Right cardiac atrium (tissue), 5 donors: ENCODE measurements at regions not wholly inside any gene's neighbourhood (a gene's known extent, or its start where the extent isn't known, plus 50 kb on each side); places are given as distances from the start of the nearest gene placed in this dataset.

Source experiments
- ATAC-seq, 2 donors: fragments of 200-7000 bp; cut with Tn5 transposase; one replicate each; pipeline versions ENCODE4 v1.8.0 to v1.9.1; 2020; ENCODE audit warnings: moderate library complexity in 2 of 2, mild to moderate bottlenecking in 1 of 2
- DNase-seq, 3 donors: peaks; one replicate each; pipeline ENCODE4 v3.0.0-alpha.2; 2020
- H3K27ac ChIP-seq: one replicate; pipeline ENCODE4 v1.5.1; 2013; ENCODE audit warnings: mild to moderate bottlenecking, low read length, control low read depth, moderate library complexity
- H3K27me3 ChIP-seq: one replicate; pipeline ENCODE4 v1.6.1; 2013; ENCODE audit not compliant: control insufficient read depth, insufficient read depth
- H3K4me1 ChIP-seq: one replicate; pipeline ENCODE4 v1.6.1; 2013; ENCODE audit warnings: low read length; ENCODE audit not compliant: control insufficient read depth, insufficient read depth
- H3K4me3 ChIP-seq: one replicate; pipeline ENCODE4 v1.5.1; 2013; ENCODE audit warnings: low read length, control low read depth
- H3K9me3 ChIP-seq: one replicate; pipeline ENCODE4 v1.6.1; 2013; ENCODE audit warnings: low read length; ENCODE audit not compliant: control insufficient read depth
- whole genome bisulfite sequencing: extraction: QIAGEN DNeasy Blood & Tissue Kit; methylation state at CpG from one replicate; pipeline ENCODE4 v1.1.7; 2013; 5-methylcytosine and 5-hydroxymethylcytosine counted together
- intact Hi-C, 4 donors: fragments of 100-400 bp; cut with DNase I; formaldehyde crosslinking; loops; one replicate each; pipeline versions ENCODE4 v1.11.0 to v1.14.0; 2022 to 2023
- donor health status: healthy with polysubstance abuse.
- donor health status: DM: no; HTN: yes; CAD: no.
- donor health status: DM: no; HTN: no; CAD: no.
- donor health status: DM: no; HTN: yes; CAD: no; lungs with severe emphysema.
- donor health status: DM: yes; HTN: yes; CAD: no.

- DNase-seq, result no peak
- Histone ChIP-seq H3K27me3 (no peaks in the 10 kb centered on the region), H3K4me1 (no peaks in the 10 kb centered on the region), H3K4me3 (no peak overlapping the region), H3K27ac (no peak overlapping the region), H3K9me3 (no peaks in the 10 kb centered on the region)
- WGBS, result 46% methylated on average over 6 of the region's 6 CpGs
- intact Hi-C loops, result no loop called here
- ATAC-seq, result no peak
Observed at GRCh38 chr5:8350644-8351339, 481.8 kb downstream of the MTRR start.

GRCh38 chr5:8355981-8356380 lies 487.0 kb downstream of the MTRR start:
- Histone ChIP-seq H3K27ac (no peak overlapping the region), H3K4me1 (no peaks in the 10 kb centered on the region), H3K9me3 (peaks cover 2% of the 10 kb centered on the region), H3K27me3 (no peaks in the 10 kb centered on the region), H3K4me3 (no peak overlapping the region)
- WGBS, result 35% methylated on average over 1 of the region's 1 CpG
- intact Hi-C loops, result no loop called here
- DNase-seq (no peak), ATAC-seq (no peak)

GRCh38 chr5:8360012-8360411 lies 491.1 kb downstream of the MTRR start:
- Histone ChIP-seq H3K4me3 (no peak overlapping the region), H3K4me1 (no peaks in the 10 kb centered on the region), H3K27ac (no peak overlapping the region), H3K27me3 (no peaks in the 10 kb centered on the region), H3K9me3 (peaks cover 2% of the 10 kb centered on the region)
- 42% methylated on average over 2 of the region's 2 CpGs for WGBS
- DNase-seq (no peak), ATAC-seq (no peak)
- intact Hi-C loops, result no loop called here

GRCh38 chr5:8362495-8362894 lies 493.5 kb downstream of the MTRR start:
- no peak for DNase-seq
- no peaks in the 10 kb centered on the region for H3K4me1 ChIP-seq
- H3K9me3 ChIP-seq, result no peaks in the 10 kb centered on the region
- no peak for ATAC-seq
- intact Hi-C loops, result no loop called here
- no peaks in the 10 kb centered on the region for H3K27me3 ChIP-seq
- 41% methylated on average over 1 of the region's 1 CpG for WGBS
- no peak overlapping the region for H3K27ac ChIP-seq
- no peak overlapping the region for H3K4me3 ChIP-seq

- Histone ChIP-seq H3K4me1 (no peaks in the 10 kb centered on the region), H3K4me3 (no peak overlapping the region), H3K27me3 (no peaks in the 10 kb centered on the region), H3K27ac (no peak overlapping the region), H3K9me3 (no peaks in the 10 kb centered on the region)
- WGBS, result 82% methylated on average over 3 of the region's 3 CpGs
- intact Hi-C loops, result no loop called here
- ATAC-seq (no peak), DNase-seq (no peak)
Observed at GRCh38 chr5:8363138-8363537, 494.2 kb downstream of the MTRR start.

- no peak overlapping the region for H3K27ac ChIP-seq
- H3K27me3 ChIP-seq, result no peaks in the 10 kb centered on the region
- no peak overlapping the region for H3K4me3 ChIP-seq
- 63% methylated on average over 6 of the region's 6 CpGs for WGBS
- no peaks in the 10 kb centered on the region for H3K9me3 ChIP-seq
- H3K4me1 ChIP-seq, result no peaks in the 10 kb centered on the region
- intact Hi-C loops, result no loop called here
- no peak for DNase-seq
- ATAC-seq, result no peak
Observed at GRCh38 chr5:8366266-8366665, 497.3 kb downstream of the MTRR start.

GRCh38 chr5:8376478-8376877 lies 507.5 kb downstream of the MTRR start:
- intact Hi-C loops, result no loop called here
- H3K4me1 ChIP-seq, result no peaks in the 10 kb centered on the region
- no peak overlapping the region for H3K27ac ChIP-seq
- WGBS, result 91% methylated on average over 2 of the region's 2 CpGs
- DNase-seq (no peak), ATAC-seq (no peak)
- no peak overlapping the region for H3K4me3 ChIP-seq
- H3K9me3 ChIP-seq, result no peaks in the 10 kb centered on the region
- H3K27me3 ChIP-seq, result no peaks in the 10 kb centered on the region

GRCh38 chr5:8381972-8382371 lies 513.0 kb downstream of the MTRR start:
- H3K4me1 ChIP-seq, result no peaks in the 10 kb centered on the region
- H3K4me3 ChIP-seq, result no peak overlapping the region
- H3K27me3 ChIP-seq, result no peaks in the 10 kb centered on the region
- ATAC-seq (no peak), DNase-seq (no peak)
- no peaks in the 10 kb centered on the region for H3K9me3 ChIP-seq
- intact Hi-C loops, result no loop called here
- H3K27ac ChIP-seq, result no peak overlapping the region

GRCh38 chr5:8382456-8382855 lies 513.5 kb downstream of the MTRR start:
- no peaks in the 10 kb centered on the region for H3K4me1 ChIP-seq
- H3K27me3 ChIP-seq, result no peaks in the 10 kb centered on the region
- intact Hi-C loops, result no loop called here
- DNase-seq (no peak), ATAC-seq (no peak)
- no peak overlapping the region for H3K27ac ChIP-seq
- no peak overlapping the region for H3K4me3 ChIP-seq
- H3K9me3 ChIP-seq, result no peaks in the 10 kb centered on the region
- WGBS, result 76% methylated on average over 5 of the region's 5 CpGs

GRCh38 chr5:8383616-8384015 lies 514.7 kb downstream of the MTRR start:
- intact Hi-C loops, result no loop called here
- ATAC-seq (no peak), DNase-seq (no peak)
- Histone ChIP-seq H3K4me3 (no peak overlapping the region), H3K27ac (no peak overlapping the region), H3K4me1 (no peaks in the 10 kb centered on the region), H3K27me3 (no peaks in the 10 kb centered on the region), H3K9me3 (no peaks in the 10 kb centered on the region)
- 83% methylated on average over 1 of the region's 1 CpG for WGBS

GRCh38 chr5:8386719-8387288 lies 517.9 kb downstream of the MTRR start:
- no peak for ATAC-seq
- WGBS, result 80% methylated on average over 2 of the region's 2 CpGs

GRCh38 chr5:8391911-8392310 lies 523.0 kb downstream of the MTRR start:
- Histone ChIP-seq H3K4me3 (no peak overlapping the region), H3K27me3 (no peaks in the 10 kb centered on the region), H3K4me1 (no peaks in the 10 kb centered on the region), H3K27ac (no peak overlapping the region), H3K9me3 (peaks cover 5% of the 10 kb centered on the region)
- ATAC-seq, result no peak
- intact Hi-C loops, result no loop called here
- DNase-seq, result no peak
- 54% methylated on average over 2 of the region's 2 CpGs for WGBS

More at GRCh38 chr5:8386719-8387288, 517.9 kb downstream of the MTRR start:
- intact Hi-C loops, result no loop called here
- no peaks in the 10 kb centered on the region for H3K4me1 ChIP-seq
- DNase-seq, result no peak
- H3K27me3 ChIP-seq, result no peaks in the 10 kb centered on the region
- H3K27ac ChIP-seq, result no peak overlapping the region
- H3K9me3 ChIP-seq, result peaks cover 3% of the 10 kb centered on the region
- H3K4me3 ChIP-seq, result no peak overlapping the region
